ENCODE measurements at regions not wholly inside any gene's neighbourhood (a gene's known extent, or its start where the extent isn't known, plus 50 kb on each side); places are given as distances from the start of the nearest gene placed in this dataset.
A peak's percentile ranks its signal among the peaks of the same experiment; 100 is the strongest.

DNA sequence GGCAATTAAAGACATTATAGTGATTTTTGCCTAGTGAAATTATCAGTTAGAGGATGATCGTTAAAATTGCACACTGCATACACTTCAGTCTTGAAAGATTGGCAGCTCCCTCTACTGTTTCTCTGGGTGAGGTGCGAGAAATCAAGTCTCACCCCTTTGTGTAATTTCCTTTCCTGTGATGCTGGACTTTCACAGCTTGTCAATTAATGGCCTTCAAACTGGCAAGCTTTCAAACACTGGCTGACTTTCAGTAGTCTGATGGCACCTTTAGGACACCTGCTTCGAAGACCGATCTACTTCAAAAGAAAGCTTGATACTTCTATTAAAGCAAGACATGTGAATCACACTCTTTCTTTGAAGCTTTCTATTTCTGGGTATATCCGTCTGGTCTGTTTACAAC lies 706.7 kb upstream of the PTPRD start:
- DNase-seq (ENCODE audit: low spot score), result peak; percentile 25
- no peak overlapping the region for H3K27ac Mint-ChIP-seq (ENCODE audit: unreplicated experiment)
- no peak overlapping the region for H3K4me3 Mint-ChIP-seq (ENCODE audit: unreplicated experiment)
- no peaks in the 10 kb centered on the region for H3K27me3 Mint-ChIP-seq (ENCODE audit: unreplicated experiment)
- H3K4me1 Mint-ChIP-seq (ENCODE audit: unreplicated experiment), result no peaks in the 10 kb centered on the region
- TF ChIP-seq, protein P1, sequence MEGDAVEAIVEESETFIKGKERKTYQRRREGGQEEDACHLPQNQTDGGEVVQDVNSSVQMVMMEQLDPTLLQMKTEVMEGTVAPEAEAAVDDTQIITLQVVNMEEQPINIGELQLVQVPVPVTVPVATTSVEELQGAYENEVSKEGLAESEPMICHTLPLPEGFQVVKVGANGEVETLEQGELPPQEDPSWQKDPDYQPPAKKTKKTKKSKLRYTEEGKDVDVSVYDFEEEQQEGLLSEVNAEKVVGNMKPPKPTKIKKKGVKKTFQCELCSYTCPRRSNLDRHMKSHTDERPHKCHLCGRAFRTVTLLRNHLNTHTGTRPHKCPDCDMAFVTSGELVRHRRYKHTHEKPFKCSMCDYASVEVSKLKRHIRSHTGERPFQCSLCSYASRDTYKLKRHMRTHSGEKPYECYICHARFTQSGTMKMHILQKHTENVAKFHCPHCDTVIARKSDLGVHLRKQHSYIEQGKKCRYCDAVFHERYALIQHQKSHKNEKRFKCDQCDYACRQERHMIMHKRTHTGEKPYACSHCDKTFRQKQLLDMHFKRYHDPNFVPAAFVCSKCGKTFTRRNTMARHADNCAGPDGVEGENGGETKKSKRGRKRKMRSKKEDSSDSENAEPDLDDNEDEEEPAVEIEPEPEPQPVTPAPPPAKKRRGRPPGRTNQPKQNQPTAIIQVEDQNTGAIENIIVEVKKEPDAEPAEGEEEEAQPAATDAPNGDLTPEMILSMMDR (IDR thresholded peaks at IDR 0.05; ENCODE audit: unreplicated experiment), result peak; percentile 60
- H3K9me3 Mint-ChIP-seq (ENCODE audit: unreplicated experiment), result no peaks in the 10 kb centered on the region
- no peaks in the 10 kb centered on the region for H3K36me3 Mint-ChIP-seq (ENCODE audit: low read depth, unreplicated experiment)

GRCh38 chr9:11320989-11321388 lies 708.2 kb upstream of the PTPRD start:
- TF ChIP-seq, protein P1 (IDR thresholded peaks at IDR 0.05; ENCODE audit: unreplicated experiment), result no peak
- H3K4me3 Mint-ChIP-seq (ENCODE audit: unreplicated experiment), result no peak overlapping the region
- H3K36me3 Mint-ChIP-seq (ENCODE audit: low read depth, unreplicated experiment), result no peaks in the 10 kb centered on the region
- H3K27ac Mint-ChIP-seq (ENCODE audit: unreplicated experiment), result no peak overlapping the region
- DNase-seq (ENCODE audit: low spot score), result no peak
- no peaks in the 10 kb centered on the region for H3K9me3 Mint-ChIP-seq (ENCODE audit: unreplicated experiment)
- H3K27me3 Mint-ChIP-seq (ENCODE audit: unreplicated experiment), result no peaks in the 10 kb centered on the region
- no peaks in the 10 kb centered on the region for H3K4me1 Mint-ChIP-seq (ENCODE audit: unreplicated experiment)

- no peak for DNase-seq (ENCODE audit: low spot score)
Observed at GRCh38 chr9:11323457-11323856, 710.7 kb upstream of the PTPRD start.

GRCh38 chr9:11326231-11326630 lies 713.4 kb upstream of the PTPRD start:
- TF ChIP-seq, protein P1 (IDR thresholded peaks at IDR 0.05; ENCODE audit: unreplicated experiment), result no peak
- Mint-ChIP-seq H3K4me1 (ENCODE audit: unreplicated experiment) (no peaks in the 10 kb centered on the region), H3K9me3 (ENCODE audit: unreplicated experiment) (no peaks in the 10 kb centered on the region), H3K36me3 (ENCODE audit: low read depth, unreplicated experiment) (no peaks in the 10 kb centered on the region), H3K27ac (ENCODE audit: unreplicated experiment) (no peak overlapping the region), H3K4me3 (ENCODE audit: unreplicated experiment) (no peak overlapping the region), H3K27me3 (ENCODE audit: unreplicated experiment) (no peaks in the 10 kb centered on the region)
- DNase-seq (ENCODE audit: low spot score), result no peak

More at GRCh38 chr9:11323457-11323856, 710.7 kb upstream of the PTPRD start:
- Mint-ChIP-seq H3K9me3 (ENCODE audit: unreplicated experiment) (no peaks in the 10 kb centered on the region), H3K27ac (ENCODE audit: unreplicated experiment) (no peak overlapping the region), H3K27me3 (ENCODE audit: unreplicated experiment) (no peaks in the 10 kb centered on the region), H3K36me3 (ENCODE audit: low read depth, unreplicated experiment) (no peaks in the 10 kb centered on the region), H3K4me3 (ENCODE audit: unreplicated experiment) (no peak overlapping the region), H3K4me1 (ENCODE audit: unreplicated experiment) (no peaks in the 10 kb centered on the region)
- TF ChIP-seq, protein P1 (IDR thresholded peaks at IDR 0.05; ENCODE audit: unreplicated experiment), result no peak

- DNase-seq (ENCODE audit: low spot score), result no peak
- Mint-ChIP-seq H3K27me3 (ENCODE audit: unreplicated experiment) (no peaks in the 10 kb centered on the region), H3K4me3 (ENCODE audit: unreplicated experiment) (no peak overlapping the region), H3K4me1 (ENCODE audit: unreplicated experiment) (no peaks in the 10 kb centered on the region), H3K27ac (ENCODE audit: unreplicated experiment) (no peak overlapping the region), H3K36me3 (ENCODE audit: low read depth, unreplicated experiment) (no peaks in the 10 kb centered on the region), H3K9me3 (ENCODE audit: unreplicated experiment) (no peaks in the 10 kb centered on the region)
- TF ChIP-seq, protein P1 (IDR thresholded peaks at IDR 0.05; ENCODE audit: unreplicated experiment), result no peak
Observed at GRCh38 chr9:11328326-11328725, 715.5 kb upstream of the PTPRD start.
